ENCODE measurements at regions not wholly inside any gene's neighbourhood (a gene's known extent, or its start where the extent isn't known, plus 50 kb on each side); places are given as distances from the start of the nearest gene placed in this dataset.
"Not testable (repeated sequence)": the region's sequence is repeated elsewhere in the genome, so short reads cannot be mapped to it uniquely, and the experiment has no call there.

GRCh38 chr12:73863546-73863945 lies 674.1 kb upstream of the ATXN7L3B start:
- no peak for DNase-seq
- no peaks in the 10 kb centered on the region for H3K4me1 ChIP-seq
- H3K27ac ChIP-seq = no peak overlapping the region
- H3K27me3 ChIP-seq = no peaks in the 10 kb centered on the region
- no peak for TF ChIP-seq CTCF (IDR thresholded peaks at IDR 0.05)
- no peak for TF ChIP-seq POLR2A (IDR thresholded peaks at IDR 0.05)
- 55 to 85% methylated on average over 2 of the region's 2 CpGs for WGBS, 2 donors
- H3K9me3 ChIP-seq = no peaks in the 10 kb centered on the region
- no peaks in the 10 kb centered on the region for H3K36me3 ChIP-seq (ENCODE audit: low read depth, missing control alignments)
- H3K4me3 ChIP-seq = no peak overlapping the region
- intact Hi-C loops (cut with DNase I; ENCODE audit: low total_unique reads) = no loop called here

- 93% methylated on average over 1 of the region's 1 CpG for WGBS, 2 donors
- intact Hi-C loops (cut with DNase I; ENCODE audit: low total_unique reads) = no loop called here
These were observed 670.5 kb upstream of the ATXN7L3B start for GRCh38 chr12:73867147-73867546.

GRCh38 chr12:73877291-73877690 lies 660.3 kb upstream of the ATXN7L3B start:
- H3K27ac ChIP-seq; H3K36me3 ChIP-seq (ENCODE audit: low read depth, missing control alignments); DNase-seq; H3K4me1 ChIP-seq; H3K4me3 ChIP-seq; intact Hi-C loops (cut with DNase I; ENCODE audit: low total_unique reads); H3K27me3 ChIP-seq; H3K9me3 ChIP-seq: not testable (repeated sequence)
- 85 to 88% methylated on average over 6 of the region's 6 CpGs for WGBS, 2 donors

More at GRCh38 chr12:73867147-73867546, 670.5 kb upstream of the ATXN7L3B start:
- no peaks in the 10 kb centered on the region for H3K4me1 ChIP-seq
- H3K27me3 ChIP-seq = no peaks in the 10 kb centered on the region
- no peak for TF ChIP-seq POLR2A (IDR thresholded peaks at IDR 0.05)
- no peak for TF ChIP-seq CTCF (IDR thresholded peaks at IDR 0.05)
- H3K27ac ChIP-seq = no peak overlapping the region
- no peak for DNase-seq
- H3K4me3 ChIP-seq = no peak overlapping the region
- no peaks in the 10 kb centered on the region for H3K36me3 ChIP-seq (ENCODE audit: low read depth, missing control alignments)
- no peaks in the 10 kb centered on the region for H3K9me3 ChIP-seq

- DNase-seq = no peak
- TF ChIP-seq POLR2A (IDR thresholded peaks at IDR 0.05) = no peak
- TF ChIP-seq CTCF (IDR thresholded peaks at IDR 0.05) = no peak
- no peak overlapping the region for H3K4me3 ChIP-seq
- intact Hi-C loops (cut with DNase I; ENCODE audit: low total_unique reads) = no loop called here
- no peak overlapping the region for H3K27ac ChIP-seq
- H3K9me3 ChIP-seq = no peaks in the 10 kb centered on the region
- H3K36me3 ChIP-seq (ENCODE audit: low read depth, missing control alignments) = no peaks in the 10 kb centered on the region
- WGBS, 2 donors = 73 to 79% methylated on average over 1 of the region's 1 CpG
- no peaks in the 10 kb centered on the region for H3K4me1 ChIP-seq
- no peaks in the 10 kb centered on the region for H3K27me3 ChIP-seq
These were observed 645.4 kb upstream of the ATXN7L3B start for GRCh38 chr12:73892201-73892600.

GRCh38 chr12:73898645-73899044 lies 639.0 kb upstream of the ATXN7L3B start:
- no peak for TF ChIP-seq CTCF (IDR thresholded peaks at IDR 0.05)
- TF ChIP-seq POLR2A (IDR thresholded peaks at IDR 0.05) = no peak
- no peaks in the 10 kb centered on the region for H3K36me3 ChIP-seq (ENCODE audit: low read depth, missing control alignments)
- intact Hi-C loops (cut with DNase I; ENCODE audit: low total_unique reads) = no loop called here
- H3K4me3 ChIP-seq = no peak overlapping the region
- H3K4me1 ChIP-seq = no peaks in the 10 kb centered on the region
- H3K27ac ChIP-seq = no peak overlapping the region
- no peaks in the 10 kb centered on the region for H3K27me3 ChIP-seq
- DNase-seq = no peak
- WGBS, 2 donors = 80 to 87% methylated on average over 4 of the region's 4 CpGs
- no peaks in the 10 kb centered on the region for H3K9me3 ChIP-seq

Data from testis (tissue), 2 donors.